NCI-H526 treated with DMSO at 0.1 percent for 48 hours (cell line): ENCODE measurements at regions not wholly inside any gene's neighbourhood (a gene's known extent, or its start where the extent isn't known, plus 50 kb on each side); places are given as distances from the start of the nearest gene placed in this dataset.
A peak's percentile ranks its signal among the peaks of the same experiment; 100 is the strongest.
"Not testable (repeated sequence)": the region's sequence is repeated elsewhere in the genome, so short reads cannot be mapped to it uniquely, and the experiment has no call there.

Experiments
- DNase-seq: peaks from one replicate; lab custom pipeline; 2025; lab: John Stamatoyannopoulos, UW

DNA sequence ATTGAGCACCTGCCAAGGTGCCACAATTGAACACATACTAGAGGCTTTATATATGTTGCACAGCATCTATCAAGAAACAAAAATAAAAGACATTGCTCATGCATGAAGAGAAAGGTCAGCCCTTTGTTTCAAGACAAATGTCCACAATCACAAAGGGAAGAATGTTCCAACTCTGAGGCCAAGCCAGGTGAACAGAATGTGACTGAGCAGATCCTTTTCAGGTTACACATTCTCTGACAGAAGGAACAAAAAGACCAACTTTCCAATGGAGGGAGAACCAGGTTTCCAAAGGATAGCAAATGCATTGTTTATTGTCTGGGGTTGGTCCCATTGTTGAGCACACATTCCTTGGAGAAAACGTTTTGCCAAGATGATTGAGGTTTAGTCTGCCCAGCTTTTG lies 50.2 kb upstream of the FAM174B start:
- DNase-seq = no peak

DNA sequence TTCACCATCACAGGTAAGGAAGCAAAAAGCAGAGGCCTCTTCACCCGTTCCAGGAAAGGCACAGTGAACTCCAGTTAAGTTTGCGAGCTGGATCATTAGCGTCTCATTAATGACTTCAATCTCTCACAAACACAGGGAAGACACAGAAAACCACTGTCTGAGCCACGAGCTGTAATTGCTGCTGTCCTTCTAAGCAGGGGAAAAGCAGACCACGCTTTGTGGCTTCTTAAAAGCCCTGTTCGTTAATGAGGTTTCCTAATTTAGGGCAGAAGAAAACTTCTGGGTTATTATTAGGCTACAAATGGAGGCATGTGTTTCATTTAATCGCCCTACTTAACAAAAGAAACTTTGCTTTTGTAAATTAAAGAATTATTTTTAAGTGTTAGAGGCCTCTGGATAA lies 50.6 kb upstream of the FAM174B start:
- DNase-seq = no peak

DNA sequence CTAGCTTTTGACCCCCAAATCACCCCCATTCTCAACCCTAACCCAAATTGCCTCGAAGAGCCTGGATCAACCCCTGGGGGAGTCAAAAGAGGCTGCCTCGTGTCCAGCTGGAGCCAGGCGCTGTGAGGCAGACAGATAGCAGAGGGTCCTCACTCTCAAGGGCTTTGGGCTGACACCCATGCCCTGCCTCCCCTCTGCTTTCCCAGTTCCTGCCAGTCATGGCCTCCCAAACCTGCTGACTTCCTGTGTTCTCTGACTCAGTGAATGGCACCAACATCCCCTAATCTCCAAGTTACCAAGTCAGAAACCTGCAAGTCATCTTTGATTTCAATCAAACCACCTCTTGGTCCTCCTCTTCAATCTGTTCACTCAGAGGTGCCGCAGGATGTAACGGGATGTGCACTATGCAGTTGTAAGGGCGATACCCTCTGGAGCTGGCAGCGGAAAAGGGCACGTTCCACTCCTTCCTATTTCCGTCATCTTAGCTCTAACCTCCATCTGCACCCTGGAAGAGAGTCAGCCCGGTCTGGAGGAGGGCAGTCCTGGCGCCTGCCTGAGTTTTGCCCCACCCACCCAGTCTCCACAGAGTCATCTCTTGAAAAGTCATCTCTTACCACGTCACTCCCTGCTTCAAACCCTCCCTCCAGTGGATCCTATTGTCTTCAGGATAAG lies 52.4 kb upstream of the FAM174B start:
- DNase-seq = no peak

DNA sequence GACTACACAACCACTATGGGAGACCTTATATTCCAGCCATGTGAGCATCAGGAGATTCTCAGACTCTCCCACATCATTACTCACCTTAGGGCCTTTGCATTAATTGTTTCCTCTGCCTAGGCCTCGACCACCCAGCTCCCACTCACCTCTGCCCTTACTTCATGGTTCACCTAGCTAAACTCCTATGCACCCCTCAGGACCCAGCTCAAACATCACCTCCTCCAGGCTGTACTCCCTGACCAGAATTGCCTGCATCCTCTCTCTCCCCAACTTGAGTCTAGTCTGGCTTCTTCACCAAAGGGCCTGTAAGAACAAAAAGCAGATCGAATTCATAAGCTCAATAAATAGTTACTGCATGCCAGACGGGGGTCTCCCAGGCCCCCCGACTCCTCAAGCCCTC lies 53.1 kb upstream of the FAM174B start:
- DNase-seq = no peak

DNA sequence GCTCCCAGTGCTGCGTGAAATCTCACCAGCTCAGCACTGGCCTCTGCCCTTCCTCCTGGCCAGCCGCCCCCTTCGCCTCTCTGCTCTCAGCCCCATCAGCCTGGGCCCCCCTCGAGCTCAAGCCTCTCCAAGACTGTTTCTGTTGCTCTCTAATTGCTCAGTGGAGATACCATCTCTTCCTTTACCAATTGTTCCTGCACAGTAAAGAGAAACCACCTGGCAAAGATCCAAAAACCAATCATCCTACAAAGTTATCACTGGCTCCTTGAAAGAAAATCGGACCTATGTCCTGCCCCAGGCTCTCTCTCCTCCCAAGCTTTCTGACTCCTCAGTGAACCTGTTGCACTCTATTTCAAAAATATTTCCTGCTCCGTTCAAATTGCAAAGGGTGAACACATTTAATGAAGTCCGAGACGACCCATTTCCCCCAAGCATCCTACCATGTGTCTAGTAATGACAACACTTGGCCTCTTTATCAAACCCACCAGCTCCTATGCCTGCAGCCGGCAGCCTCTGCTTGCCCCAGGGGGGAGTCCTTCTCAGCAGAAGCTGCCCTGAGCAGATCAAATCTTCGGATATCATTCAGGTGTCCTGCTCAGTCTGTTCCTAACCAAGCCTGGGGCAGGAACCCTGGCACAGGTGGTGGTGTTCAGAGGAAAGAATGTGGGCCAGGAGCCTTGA lies 53.7 kb upstream of the FAM174B start:
- no peak for DNase-seq

DNA sequence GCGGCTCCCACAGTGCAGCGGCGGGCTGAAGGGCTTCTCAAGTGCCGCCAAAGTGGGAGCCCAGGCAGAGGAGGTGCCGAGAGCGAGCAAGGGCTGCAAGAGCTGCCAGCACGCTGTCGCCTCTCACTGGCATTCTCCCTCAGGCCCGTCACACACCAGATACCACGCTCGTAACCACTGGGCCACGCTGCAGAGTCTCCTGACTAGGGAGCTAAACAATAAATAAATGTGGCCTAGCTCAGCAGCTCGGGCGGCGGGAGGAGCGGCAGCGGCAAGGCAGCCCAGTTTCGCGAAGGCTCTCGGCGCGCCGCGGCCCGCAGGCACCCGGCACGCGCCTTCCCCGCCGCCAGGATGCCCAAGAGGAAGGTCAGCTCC lies 55.9 kb upstream of the FAM174B start:
- DNase-seq = no peak

DNA sequence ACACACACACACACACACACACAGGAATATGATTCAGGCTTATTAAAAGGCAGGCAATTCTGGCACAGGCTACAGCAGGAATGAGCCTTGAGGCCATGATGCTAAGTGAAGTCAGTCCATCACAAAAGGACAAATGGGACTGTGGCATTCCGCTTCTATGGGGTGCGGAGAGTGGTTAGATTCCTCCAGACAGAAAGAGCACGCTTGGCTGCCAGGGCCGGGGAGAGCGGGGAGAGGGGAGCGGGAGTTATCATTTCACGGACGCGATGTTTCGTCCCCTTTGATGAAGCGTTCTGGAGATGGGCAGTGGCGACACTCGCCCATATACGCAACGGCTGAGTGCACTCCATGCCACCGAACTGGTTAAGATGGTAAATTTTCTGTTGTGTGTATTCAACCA lies 58.5 kb upstream of the FAM174B start:
- DNase-seq = peak; percentile 64

DNA sequence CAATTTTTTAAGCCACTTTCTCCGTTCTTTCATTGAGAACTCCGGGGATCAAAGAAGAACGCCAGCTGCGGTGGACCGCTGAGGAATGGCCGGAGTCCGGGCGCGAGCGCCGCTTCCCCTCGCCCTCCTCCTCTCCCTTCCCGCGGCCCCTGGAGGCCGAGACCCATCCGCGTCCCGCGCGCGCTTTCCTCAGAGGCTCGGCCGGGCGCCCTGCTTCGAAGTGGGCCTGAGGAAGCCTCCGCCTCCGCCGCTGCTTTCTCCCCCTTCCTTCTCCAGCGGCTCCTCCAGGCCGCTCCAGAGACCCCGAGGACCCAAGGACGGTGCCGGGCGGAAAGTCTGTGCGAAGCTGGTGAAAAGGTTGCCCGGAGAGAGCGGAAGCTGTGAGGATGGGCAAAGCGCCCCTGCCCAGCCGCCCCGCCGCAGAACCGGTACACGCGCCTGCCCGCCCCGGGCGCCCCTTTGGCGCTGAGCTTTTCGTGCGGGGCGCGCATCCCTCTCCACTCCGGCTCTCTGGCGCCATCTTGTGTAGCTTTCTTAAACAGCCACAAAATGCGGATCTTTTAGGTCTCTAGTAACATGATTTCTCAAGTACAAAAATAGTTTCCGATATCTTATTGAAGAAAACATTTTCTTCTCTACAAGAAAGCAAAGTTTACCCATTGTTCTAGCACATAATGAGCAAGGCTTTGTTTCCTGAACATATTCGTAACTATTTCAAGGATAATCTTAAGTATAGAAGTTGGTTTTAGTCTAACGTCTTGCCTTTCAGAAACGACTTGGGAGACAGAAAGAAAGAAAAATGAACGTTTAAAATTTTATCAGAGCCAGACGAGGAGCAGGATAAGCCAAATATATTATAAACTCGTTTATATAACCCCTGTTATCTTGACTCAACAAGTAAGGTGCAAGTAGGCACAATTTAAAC lies 59.2 kb upstream of the FAM174B start:
- DNase-seq = peak; percentile 76

DNA sequence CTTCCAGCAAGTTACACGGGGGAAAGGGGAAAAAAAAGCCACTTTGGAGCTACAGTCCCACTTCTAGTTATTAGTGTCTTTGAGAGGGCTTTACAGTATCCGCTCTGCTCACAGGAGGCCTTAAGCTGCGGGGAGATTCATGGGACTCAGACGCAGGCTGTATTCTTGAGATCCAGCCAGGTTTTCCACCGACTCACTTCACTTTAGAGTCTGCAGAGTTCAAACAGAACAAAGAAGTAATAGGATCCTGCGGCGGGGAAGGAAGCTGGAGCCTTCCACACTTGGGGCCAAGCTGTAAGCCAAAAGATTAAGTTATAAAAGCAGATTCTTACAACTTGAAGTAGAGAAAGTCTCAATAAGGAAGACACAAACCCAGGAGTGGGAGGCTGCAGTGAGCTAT lies 60.2 kb upstream of the FAM174B start:
- DNase-seq = no peak

DNA sequence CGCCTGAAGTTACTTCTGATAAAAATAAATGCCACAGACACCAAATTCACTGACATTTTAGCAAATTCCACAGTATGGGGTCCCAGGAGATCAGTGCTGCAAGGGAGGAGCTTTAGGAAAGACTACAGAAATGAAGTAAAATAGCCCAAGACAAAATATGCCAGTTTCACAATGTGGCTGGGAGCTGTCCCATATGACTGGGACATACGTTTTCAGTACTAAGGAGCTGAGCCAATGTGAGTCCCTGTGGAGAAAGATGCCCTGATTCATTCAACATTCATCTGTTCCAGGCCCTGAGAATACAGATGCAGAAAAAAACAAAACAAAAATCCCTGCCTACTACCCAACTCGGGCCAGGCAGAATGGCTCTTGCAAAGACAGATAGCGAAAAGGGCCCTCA lies 63.4 kb upstream of the FAM174B start:
- DNase-seq = no peak

DNA sequence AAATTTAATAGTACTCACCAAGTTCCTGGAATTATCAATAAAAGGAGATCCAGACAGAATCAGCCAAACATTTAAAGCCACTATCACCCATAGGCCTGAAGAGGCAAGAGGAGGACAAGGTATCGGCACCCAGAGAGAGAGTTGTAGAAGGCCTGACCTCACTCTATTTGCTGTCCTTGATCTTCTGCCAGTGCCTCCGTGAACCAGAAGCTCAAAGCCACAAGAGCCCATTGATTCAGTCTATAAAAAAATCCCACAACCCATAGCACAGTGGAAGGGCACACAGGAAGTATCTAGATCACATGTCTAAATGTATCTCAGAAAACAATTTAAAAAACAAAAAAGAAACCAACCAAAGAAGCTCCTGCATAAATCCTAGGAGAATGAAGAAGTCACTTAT lies 68.6 kb upstream of the FAM174B start:
- no peak for DNase-seq

DNA sequence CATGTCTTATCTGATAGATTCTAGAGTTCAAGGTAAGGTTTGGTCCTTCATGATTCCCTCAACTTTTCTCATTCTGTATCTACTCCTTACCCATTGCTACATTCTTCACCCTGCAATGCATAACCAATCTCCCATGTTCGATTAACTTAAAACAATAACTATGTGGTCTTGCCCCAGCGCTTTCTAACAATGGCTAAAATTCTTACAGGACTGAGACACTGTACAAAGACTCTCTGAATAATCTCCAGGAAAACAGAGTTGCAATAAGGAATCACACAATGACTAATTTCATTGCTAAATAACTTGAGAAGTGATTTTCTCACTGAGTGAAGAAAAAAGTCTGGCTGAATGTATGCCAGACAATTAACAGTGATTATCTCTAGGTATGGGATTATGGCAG lies 69.6 kb upstream of the FAM174B start:
- DNase-seq = no peak

DNA sequence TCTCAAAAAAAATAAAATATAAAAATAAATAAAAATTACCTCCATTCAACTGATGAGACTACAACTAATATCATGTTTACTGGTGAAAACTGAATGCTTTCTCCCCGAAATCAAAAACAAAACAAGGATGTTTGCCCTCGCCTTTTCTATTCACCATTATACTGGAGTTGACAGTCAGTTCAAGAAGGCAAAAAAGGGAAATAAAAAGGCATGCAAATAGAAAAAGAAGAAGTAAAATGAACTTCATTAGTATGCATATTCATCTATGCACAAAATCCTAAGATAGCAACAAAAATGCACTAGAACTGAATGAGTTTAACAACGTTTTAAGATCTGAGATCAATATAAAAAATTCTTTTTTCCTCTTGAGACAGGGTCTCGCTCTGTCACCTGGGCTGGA lies 72.7 kb upstream of the FAM174B start:
- no peak for DNase-seq

DNA sequence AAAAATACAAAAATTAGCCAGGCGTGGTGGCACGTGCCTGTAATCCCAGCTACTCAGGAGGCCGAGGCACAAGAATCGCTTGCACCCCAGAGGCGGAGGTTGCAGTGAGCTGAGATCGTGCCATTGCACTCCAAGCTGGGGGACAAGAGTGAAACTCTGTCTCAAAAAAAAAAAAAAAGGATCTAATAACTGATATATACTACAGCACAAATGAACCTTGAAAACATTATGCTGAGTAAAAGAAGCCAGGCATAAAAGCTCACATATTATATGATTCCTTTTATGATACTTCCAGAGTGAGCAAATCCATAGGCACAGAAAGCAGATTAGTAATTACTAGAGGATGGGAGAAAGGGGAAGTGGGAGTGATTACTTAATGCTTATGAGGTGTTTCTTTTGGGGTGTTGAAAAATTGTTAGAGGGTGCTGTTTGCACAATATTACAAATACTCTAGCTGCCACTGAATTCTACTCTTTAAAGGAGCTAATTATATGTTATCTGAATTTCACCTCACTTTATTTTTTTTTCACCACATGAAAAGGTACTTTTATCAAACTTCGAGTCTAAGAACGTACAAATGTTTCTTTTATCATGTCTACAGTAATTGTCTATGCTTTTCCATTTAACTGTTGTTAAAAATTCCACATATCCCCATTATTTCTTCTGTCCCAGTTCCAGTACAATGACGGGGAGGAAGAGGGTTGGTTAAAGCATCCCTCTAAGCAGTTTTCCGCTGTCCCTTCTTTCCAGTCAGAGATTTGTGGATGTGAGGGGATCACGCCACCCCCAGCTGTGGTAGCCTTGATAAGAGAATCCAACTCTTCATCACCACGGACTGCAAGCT lies 77.7 kb upstream of the FAM174B start:
- DNase-seq = no peak

DNA sequence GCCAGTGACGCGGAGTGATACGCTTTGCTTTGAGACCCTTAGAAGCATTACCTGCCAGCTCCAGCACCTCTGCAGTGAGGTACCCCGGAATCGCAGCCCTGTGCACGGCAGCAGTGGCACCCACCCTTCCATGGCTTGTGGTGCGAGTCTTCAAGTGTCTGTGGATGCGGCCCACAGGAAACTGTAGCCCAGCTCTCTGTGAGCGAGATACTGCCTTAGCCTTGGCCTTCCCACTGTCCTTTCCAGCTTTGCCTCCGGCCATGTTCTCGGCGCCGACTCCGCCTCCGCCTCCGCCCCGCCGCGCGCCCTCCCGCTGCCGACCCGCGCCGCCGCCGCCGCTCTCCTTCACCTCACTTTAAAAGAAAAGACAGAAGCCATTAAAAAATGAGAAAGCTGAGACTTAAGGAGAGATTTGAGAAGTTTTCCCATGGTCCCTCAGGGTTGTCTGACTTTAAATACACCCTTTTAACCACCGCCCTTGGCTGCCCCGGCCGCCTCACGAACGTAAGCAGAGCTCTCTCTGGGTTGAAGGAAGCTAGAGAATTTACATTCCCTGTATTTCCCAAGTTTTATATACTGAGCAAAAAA lies 78.5 kb upstream of the FAM174B start:
- DNase-seq = peak; percentile 52

DNA sequence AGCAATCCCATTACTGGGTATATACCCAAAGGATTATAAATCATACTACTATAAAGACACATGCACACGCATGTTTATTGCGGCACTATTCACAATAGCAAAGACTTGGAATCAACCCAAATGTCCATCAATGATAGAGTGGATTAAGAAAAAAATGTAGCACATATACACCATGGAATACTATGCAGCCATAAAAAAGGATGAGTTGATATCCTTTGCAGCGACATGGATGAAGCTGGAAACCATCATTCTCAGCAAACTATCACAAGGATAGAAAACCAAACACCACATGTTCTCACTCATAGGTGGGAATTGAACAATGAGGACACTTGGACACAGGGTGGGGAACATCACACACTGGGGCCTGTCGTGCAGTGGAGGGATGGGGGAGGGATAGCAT lies 83.7 kb upstream of the FAM174B start:
- not testable (repeated sequence) for DNase-seq

DNA sequence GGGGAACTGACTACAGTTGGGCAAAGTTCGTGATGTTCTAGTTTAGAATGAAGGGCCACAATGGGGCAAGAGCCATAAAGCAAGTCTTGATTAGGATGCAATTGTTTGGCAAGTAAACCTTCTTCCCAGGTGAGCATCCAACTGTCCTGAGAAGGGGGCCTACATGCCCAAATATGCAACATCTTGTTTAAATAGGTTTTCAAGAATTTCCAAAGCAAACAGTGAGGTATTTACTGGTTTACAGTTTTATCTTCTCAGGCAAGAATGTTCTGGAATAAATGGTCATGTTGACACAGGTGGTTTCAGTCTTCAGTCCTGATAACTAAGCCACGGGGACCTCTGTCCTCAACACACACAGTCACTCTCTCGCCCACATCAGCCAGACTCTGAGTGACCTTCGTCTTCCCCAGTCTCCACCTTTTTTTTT lies 90.3 kb upstream of the FAM174B start:
- no peak for DNase-seq

DNA sequence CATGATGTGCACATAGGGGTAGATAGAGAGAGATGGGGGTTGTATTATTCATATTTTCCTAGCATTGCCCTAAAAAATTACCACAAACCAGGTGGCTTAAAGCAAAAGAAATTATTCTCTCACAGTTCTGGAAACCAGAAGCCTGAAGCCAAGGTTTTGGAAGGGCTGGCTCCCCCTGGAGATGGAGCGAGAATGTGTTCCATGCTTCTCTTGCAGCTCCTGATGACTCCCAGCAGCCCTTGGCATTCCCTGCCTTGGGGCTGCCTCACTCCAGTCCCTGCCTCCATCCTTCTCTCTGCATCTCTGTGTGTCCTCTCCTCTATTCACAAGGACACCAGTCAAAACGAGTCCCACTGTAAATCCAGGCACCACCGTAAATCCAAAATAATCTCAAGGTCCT lies 91.5 kb upstream of the FAM174B start:
- no peak for DNase-seq

DNA sequence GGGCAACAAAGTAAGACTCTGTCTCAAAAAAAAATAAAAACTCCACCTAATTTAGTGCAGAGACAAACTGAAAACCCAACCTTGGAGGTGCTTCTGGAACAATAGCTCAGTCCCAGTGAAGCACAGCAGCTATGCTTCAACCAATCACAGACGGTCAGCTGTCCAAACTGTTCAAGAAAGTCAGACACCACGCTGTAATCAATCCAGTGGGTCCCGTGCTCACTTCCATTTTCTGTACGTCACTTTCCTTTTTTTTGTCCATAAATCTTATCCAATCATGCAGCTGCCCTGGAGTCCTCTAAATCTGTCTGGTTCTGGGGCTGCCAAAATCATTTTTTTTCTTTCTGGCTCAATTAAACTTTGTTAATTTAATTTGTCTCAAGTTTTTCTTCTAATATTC lies 93.6 kb upstream of the FAM174B start:
- no peak for DNase-seq

DNA sequence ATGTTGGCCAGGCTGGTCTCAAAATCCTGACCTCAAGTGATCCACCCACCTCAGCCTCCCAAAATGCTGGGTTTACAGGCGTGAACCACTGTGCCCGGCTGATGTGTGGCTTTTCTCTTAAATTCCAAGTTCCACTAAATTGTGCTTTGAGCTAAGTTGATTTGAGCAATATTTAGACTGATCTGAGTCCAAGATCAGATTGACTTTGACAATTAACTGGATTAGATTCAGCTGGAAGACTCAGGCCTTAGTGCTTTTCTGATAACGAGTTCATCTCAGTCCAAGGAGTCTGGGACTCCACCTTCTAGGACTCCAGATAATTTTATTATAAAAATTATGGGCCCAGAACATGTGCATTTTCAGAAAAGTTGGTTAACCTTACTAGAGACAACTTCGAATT lies 94.4 kb upstream of the FAM174B start:
- DNase-seq = no peak

DNA sequence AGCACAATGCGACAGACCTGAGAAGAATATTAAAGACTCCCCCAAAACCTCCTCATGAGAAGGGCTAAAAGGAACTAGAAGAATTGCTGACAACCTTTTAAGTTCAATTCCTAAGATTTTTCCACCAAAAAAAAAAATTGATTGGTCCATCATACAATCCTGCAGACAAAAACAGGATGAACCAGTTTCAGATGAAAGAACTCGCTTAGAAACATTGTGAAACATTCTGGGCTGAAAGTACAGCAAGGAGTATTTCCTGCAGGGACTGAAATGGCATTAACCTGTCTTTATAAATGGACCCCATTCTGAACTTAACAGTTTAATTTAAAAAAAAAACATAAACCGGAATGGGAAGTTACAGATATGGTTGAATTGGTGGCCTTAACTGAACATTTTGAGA lies 96.0 kb upstream of the FAM174B start:
- no peak for DNase-seq

DNA sequence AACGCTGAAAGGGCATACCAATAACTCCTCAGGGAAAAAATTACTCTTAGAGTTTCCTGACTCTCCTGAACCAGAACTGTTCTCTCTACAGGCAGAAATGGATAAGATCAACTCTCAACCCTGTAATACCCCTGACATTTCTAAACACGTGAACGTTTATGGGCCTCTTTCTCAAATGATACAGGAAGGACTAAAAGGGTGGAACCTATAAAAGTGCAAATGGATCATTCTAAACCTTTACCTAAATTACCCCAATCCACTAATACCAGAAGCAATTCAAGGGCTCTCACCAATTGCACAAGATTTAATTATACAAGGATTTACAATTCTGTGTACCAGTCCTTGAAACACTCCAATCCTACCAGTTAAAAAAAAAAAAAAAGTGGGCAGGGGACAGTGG lies 98.0 kb upstream of the FAM174B start:
- no peak for DNase-seq
